Epithelial cell of proximal tubule (primary cell): ENCODE measurements at regions not wholly inside any gene's neighbourhood (a gene's known extent, or its start where the extent isn't known, plus 50 kb on each side); places are given as distances from the start of the nearest gene placed in this dataset.

Experiments used
- DNase-seq: peaks from one replicate; pipeline ENCODE4 v3.0.0-alpha.2; 2011; ENCODE audit warnings: low read depth
- H3K4me3 ChIP-seq: 2 replicates; pipeline ENCODE4 v1.5.1; 2011; ENCODE audit warnings: low read depth, mild to moderate bottlenecking, low read length
- CTCF ChIP-seq: conservative IDR thresholded peaks from 2 replicates; pipeline ENCODE4 v1.5.1; 2012; ENCODE audit warnings: low read depth, mild to moderate bottlenecking, low read length

GRCh38 chr5:54649041-54649504 is 131.5 kb downstream of the SNX18 start:
- H3K4me3 ChIP-seq = no peak overlapping the region
- no peak for TF ChIP-seq CTCF
- no peak for DNase-seq

GRCh38 chr5:54646356-54647101 is 129.0 kb downstream of the SNX18 start:
- TF ChIP-seq CTCF = no peak
- no peak overlapping the region for H3K4me3 ChIP-seq
- DNase-seq = peak; percentile 64

GRCh38 chr5:54645882-54646355 is 128.4 kb downstream of the SNX18 start:
- no peak overlapping the region for H3K4me3 ChIP-seq
- no peak for DNase-seq
- TF ChIP-seq CTCF = no peak

- no peak for TF ChIP-seq CTCF
- DNase-seq = peak; percentile 52
- no peak overlapping the region for H3K4me3 ChIP-seq
Observed at GRCh38 chr5:54644226-54644625, 126.7 kb downstream of the SNX18 start.

GRCh38 chr5:54643685-54644106 is 126.1 kb downstream of the SNX18 start:
- no peak for TF ChIP-seq CTCF
- H3K4me3 ChIP-seq = no peak overlapping the region
- DNase-seq = peak; percentile 59

GRCh38 chr5:54639621-54640020 is 122.1 kb downstream of the SNX18 start:
- H3K4me3 ChIP-seq = no peak overlapping the region
- TF ChIP-seq CTCF = no peak
- DNase-seq = no peak

- no peak for TF ChIP-seq CTCF
- DNase-seq = no peak
- H3K4me3 ChIP-seq = no peak overlapping the region
Observed at GRCh38 chr5:54638106-54638505, 120.5 kb downstream of the SNX18 start.
